Transverse colon (tissue), 4 donors: ENCODE measurements at regions not wholly inside any gene's neighbourhood (a gene's known extent, or its start where the extent isn't known, plus 50 kb on each side); places are given as distances from the start of the nearest gene placed in this dataset.

Source experiments
- DNase-seq: peaks from one replicate; pipeline ENCODE4 v3.0.0-alpha.2; 2019
- H3K27ac ChIP-seq, 4 donors: fragments of 200-600 bp; sonication (generic); 2 replicates each; pipeline ENCODE4 v1.5.1; 2016 to 2018; ENCODE audit warnings: inconsistent platforms in 4 of 4
- H3K27me3 ChIP-seq: fragments of 200-600 bp; sonication (generic); 2 replicates; pipeline ENCODE4 v1.5.1; 2017; ENCODE audit warnings: inconsistent platforms
- H3K36me3 ChIP-seq, 4 donors: fragments of 200-600 bp; sonication (generic); 2 replicates each; pipeline ENCODE4 v1.5.1; 2017 to 2019; ENCODE audit warnings: inconsistent platforms in 4 of 4
- H3K4me1 ChIP-seq, 4 donors: fragments of 200-600 bp; sonication (generic); 2 replicates each; pipeline ENCODE4 v1.5.1; 2017 to 2020; ENCODE audit warnings: inconsistent platforms in 4 of 4
- H3K4me3 ChIP-seq, 4 donors: fragments of 200-600 bp; sonication (generic); 1 replicate in 1 of 4; 2 replicates in 3 of 4; pipeline versions ENCODE4 v1.5.1 to v1.6.1; 2017 to 2019; ENCODE audit warnings: inconsistent platforms in 4 of 4
- H3K9me3 ChIP-seq, 2 donors: fragments of 200-600 bp; sonication (generic); 2 replicates each; pipeline ENCODE4 v1.5.1; 2017 to 2019; ENCODE audit warnings: inconsistent platforms in 2 of 2
- EP300 ChIP-seq: sonication (generic); formaldehyde crosslinking; IDR thresholded peaks from one replicate; pipeline ENCODE4 v1.6.1; 2017; ENCODE audit warnings: antibody characterized with exemption, low read depth
- POLR2A ChIP-seq: fragments of 450-650 bp; IDR thresholded peaks from one replicate; pipeline ENCODE4 v1.6.1; 2016; ENCODE audit warnings: antibody characterized with exemption, mild to moderate bottlenecking, moderate library complexity
- POLR2AphosphoS5 ChIP-seq, 3 donors: sonication (generic); formaldehyde crosslinking; IDR thresholded peaks; one replicate each; pipeline ENCODE4 v1.6.1; 2016; ENCODE audit warnings: antibody characterized with exemption in 3 of 3
- WGBS, 2 donors: methylation state at CpG; one replicate each; pipeline ENCODE4 v1.1.5; 2018; ENCODE audit warnings: low coverage in 1 of 2; 5-methylcytosine and 5-hydroxymethylcytosine counted together
- in situ Hi-C, 4 donors: fragments of 200-750 bp; cut with MboI; loops; one replicate each; pipeline versions ENCODE4 v1.15.0 to v1.15.1; 2017; ENCODE audit warnings: low sequenced_read_pairs in 3 of 4, low pct_ligation_motif_present in 1 of 4, low pct_unique_long_range_greater_than_20kb in 1 of 4
- intact Hi-C: fragments of 100-400 bp; cut with DNase I; formaldehyde crosslinking; loops from one replicate; pipeline ENCODE4 v1.15.1; 2023; ENCODE audit warnings: low total_unique reads
- TF ChIP-seq, protein P1 (sequence below), 5 experiments: fragments of 200-600 bp in 3 of 5; fragments of 450-650 bp in 2 of 5; sonication (generic) in 3 of 5; IDR thresholded peaks; 1 replicate in 2 of 5; 2 replicates in 3 of 5; pipeline ENCODE4 v1.5.1; 2016 to 2017; ENCODE audit warnings: antibody characterized with exemption in 5 of 5, inconsistent platforms in 3 of 5, mild to moderate bottlenecking in 2 of 5, moderate library complexity in 1 of 5

DNA sequence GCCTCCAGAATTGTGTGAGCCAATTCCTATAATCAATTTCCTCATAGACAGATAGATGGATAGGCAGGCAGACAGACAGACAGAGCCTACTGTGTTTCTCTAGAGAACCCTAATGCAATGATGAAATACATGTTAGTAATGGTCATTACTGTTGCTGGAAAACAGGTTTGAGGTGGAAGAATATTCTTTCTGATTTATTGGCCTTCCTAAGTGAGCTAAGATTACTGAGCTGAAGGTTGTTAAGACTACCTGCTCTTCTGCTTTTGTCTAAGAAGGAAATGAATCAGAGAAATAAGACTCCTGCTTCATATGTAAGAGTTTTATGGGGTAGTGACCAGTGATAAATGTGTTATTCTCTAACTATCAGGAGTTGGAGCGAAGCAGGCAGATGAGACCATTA is 219.9 kb downstream of the ELAVL2 start:
- Histone ChIP-seq H3K27ac (no peak overlapping the region), H3K4me1 (no peaks in the 10 kb centered on the region), H3K9me3 (no peaks in the 10 kb centered on the region), H3K36me3 (no peaks in the 10 kb centered on the region), H3K27me3 (no peaks in the 10 kb centered on the region), H3K4me3 (no peak overlapping the region)
- in situ Hi-C loops: no loop called here
- TF ChIP-seq POLR2A (no peak), EP300 (no peak), POLR2AphosphoS5 (IDR thresholded peaks at IDR 0.05) (no peak)
- TF ChIP-seq, protein P1, sequence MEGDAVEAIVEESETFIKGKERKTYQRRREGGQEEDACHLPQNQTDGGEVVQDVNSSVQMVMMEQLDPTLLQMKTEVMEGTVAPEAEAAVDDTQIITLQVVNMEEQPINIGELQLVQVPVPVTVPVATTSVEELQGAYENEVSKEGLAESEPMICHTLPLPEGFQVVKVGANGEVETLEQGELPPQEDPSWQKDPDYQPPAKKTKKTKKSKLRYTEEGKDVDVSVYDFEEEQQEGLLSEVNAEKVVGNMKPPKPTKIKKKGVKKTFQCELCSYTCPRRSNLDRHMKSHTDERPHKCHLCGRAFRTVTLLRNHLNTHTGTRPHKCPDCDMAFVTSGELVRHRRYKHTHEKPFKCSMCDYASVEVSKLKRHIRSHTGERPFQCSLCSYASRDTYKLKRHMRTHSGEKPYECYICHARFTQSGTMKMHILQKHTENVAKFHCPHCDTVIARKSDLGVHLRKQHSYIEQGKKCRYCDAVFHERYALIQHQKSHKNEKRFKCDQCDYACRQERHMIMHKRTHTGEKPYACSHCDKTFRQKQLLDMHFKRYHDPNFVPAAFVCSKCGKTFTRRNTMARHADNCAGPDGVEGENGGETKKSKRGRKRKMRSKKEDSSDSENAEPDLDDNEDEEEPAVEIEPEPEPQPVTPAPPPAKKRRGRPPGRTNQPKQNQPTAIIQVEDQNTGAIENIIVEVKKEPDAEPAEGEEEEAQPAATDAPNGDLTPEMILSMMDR (IDR thresholded peaks at IDR 0.05): no peak
- no peak for DNase-seq
- intact Hi-C loops: no loop called here
- 60 to 83% methylated on average over 1 of the region's 1 CpG for WGBS, 2 donors

DNA sequence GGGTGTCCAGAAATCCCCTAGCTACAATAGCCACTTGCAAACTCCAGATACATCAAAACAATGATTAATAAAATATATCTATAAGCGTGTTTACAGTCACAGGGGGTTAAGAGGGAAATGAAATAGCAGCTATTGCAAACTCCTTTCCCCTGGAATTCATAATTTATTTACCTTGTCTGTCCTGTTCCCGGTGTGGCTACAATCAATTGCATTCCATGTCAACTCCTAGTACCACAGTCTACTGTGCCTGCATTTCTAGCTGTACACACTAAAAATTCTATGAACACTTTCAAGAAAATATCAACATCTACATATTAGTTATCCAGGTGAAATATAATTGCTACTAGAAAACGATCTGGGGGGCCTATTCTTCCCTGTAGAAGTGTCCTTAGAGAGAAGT is 217.6 kb downstream of the ELAVL2 start:
- 33 to 42% methylated on average over 3 of the region's 3 CpGs for WGBS, 2 donors
- Histone ChIP-seq H3K27ac (no peak overlapping the region), H3K4me3 (no peak overlapping the region), H3K4me1 (no peaks in the 10 kb centered on the region), H3K27me3 (no peaks in the 10 kb centered on the region), H3K9me3 (no peaks in the 10 kb centered on the region), H3K36me3 (no peaks in the 10 kb centered on the region)
- no peak for DNase-seq
- intact Hi-C loops: no loop called here
- in situ Hi-C loops: no loop called here
- TF ChIP-seq POLR2A (no peak), POLR2AphosphoS5 (IDR thresholded peaks at IDR 0.05) (no peak), EP300 (no peak)
- TF ChIP-seq, protein P1 (IDR thresholded peaks at IDR 0.05): no peak

DNA sequence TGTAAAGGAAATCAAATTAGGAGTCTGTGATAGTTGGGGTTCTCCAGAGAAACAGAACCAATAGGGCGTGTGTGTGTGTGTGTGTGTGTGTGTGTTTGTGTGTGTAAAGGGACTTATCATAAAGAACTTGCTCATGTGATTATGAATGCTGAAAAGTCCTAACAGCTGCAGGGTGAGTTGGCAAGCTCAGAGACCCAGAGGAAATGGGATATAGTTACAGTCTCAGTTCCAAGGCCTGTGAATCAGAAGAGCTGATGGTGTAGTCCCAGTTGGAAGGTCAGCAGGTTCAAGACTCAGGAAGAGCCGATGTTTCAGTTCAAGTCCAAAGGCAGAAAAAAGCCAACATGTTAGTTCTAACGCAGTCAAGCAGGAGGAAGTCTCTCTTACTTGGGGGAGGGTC is 214.2 kb downstream of the ELAVL2 start:
- Histone ChIP-seq H3K36me3 (no peaks in the 10 kb centered on the region), H3K9me3 (no peaks in the 10 kb centered on the region), H3K27me3 (no peaks in the 10 kb centered on the region), H3K4me1 (no peaks in the 10 kb centered on the region), H3K4me3 (no peak overlapping the region), H3K27ac (no peak overlapping the region)
- WGBS, 2 donors: 60 to 77% methylated on average over 2 to 3 of the region's 3 CpGs
- intact Hi-C loops: no loop called here
- TF ChIP-seq POLR2A (no peak), EP300 (no peak), POLR2AphosphoS5 (IDR thresholded peaks at IDR 0.05) (no peak)
- TF ChIP-seq, protein P1 (IDR thresholded peaks at IDR 0.05): no peak
- in situ Hi-C loops: no loop called here
- no peak for DNase-seq

DNA sequence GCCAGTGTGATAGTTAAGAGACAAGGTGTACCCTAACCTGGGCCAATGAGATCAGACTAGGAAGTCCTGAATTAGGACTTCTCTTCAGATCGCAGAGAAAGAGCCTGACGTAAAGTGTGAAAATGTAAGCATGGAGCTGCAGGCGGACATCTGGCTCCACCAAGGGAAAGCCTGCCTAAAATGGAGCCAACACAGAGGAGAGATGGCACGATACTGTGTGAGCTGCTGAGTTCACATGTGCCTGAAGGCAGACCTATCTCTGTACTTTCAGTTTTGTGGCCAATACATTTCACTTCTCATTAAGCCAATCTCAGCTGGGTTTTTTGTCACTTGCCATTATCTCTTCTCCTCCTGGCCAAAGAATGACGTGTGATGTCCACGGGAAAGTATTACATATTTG is 210.5 kb downstream of the ELAVL2 start:
- Histone ChIP-seq H3K27me3 (no peaks in the 10 kb centered on the region), H3K4me3 (no peak overlapping the region), H3K4me1 (no peaks in the 10 kb centered on the region), H3K27ac (no peak overlapping the region), H3K36me3 (no peaks in the 10 kb centered on the region), H3K9me3 (no peaks in the 10 kb centered on the region)
- intact Hi-C loops: no loop called here
- TF ChIP-seq, protein P1 (IDR thresholded peaks at IDR 0.05): no peak
- TF ChIP-seq POLR2A (no peak), EP300 (no peak), POLR2AphosphoS5 (IDR thresholded peaks at IDR 0.05) (no peak)
- 92 to 94% methylated on average over 5 to 6 of the region's 6 CpGs for WGBS, 2 donors
- no peak for DNase-seq
- in situ Hi-C loops: no loop called here
